NCI-H460 (cell line): ENCODE measurements at regions not wholly inside any gene's neighbourhood (a gene's known extent, or its start where the extent isn't known, plus 50 kb on each side); places are given as distances from the start of the nearest gene placed in this dataset.
"Not testable (repeated sequence)": the region's sequence is repeated elsewhere in the genome, so short reads cannot be mapped to it uniquely, and the experiment has no call there.

Experiments used
- DNase-seq: peaks from one replicate; pipeline ENCODE4 v3.0.0-alpha.2; 2016; ENCODE audit warnings: low read depth; ENCODE audit errors: extremely low read depth

GRCh38 chr17:31721291-31722025, 137.6 kb downstream of the COPRS start:
- no peak for DNase-seq

GRCh38 chr17:31717251-31717650, 141.8 kb downstream of the COPRS start:
- DNase-seq, result not testable (repeated sequence)

DNA sequence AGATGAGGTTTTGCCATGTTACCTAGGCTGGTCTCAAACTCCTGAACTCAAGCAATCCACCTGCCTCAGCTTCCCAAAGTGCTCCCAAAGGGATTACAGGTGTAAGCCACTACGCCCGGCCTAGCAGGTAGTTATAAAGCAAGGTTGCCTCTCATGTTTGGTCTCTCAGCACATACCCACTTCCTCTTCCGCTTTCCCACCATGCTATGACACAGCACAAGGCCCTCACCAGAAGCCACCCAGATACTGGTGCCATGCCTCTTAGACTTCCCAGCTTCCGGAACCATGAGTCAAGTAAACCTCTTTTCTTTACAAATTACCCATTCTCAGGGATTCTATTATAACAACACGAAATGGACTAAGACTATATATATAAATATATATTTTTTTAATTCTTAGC, 143.6 kb downstream of the COPRS start:
- DNase-seq, result no peak

DNA sequence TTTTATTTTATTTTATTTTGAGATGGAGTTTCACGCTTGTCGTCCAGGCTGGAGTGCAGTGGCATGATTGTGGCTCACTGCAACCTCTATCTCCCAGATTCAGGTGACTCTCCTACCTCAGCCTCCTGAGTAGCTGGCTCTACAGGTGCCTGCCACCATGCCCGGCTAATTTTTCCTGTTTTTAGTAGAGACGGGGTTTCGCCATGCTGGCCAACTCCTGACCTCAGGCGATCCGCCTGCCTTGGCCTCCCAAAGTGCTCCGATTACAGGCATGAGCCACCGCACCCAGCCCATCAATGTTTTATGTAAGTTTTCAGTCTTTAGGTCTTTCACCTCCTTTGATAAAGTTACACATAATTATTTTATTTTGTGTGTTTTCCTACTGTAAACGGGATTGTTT, 154.6 kb downstream of the COPRS start:
- DNase-seq, result no peak

DNA sequence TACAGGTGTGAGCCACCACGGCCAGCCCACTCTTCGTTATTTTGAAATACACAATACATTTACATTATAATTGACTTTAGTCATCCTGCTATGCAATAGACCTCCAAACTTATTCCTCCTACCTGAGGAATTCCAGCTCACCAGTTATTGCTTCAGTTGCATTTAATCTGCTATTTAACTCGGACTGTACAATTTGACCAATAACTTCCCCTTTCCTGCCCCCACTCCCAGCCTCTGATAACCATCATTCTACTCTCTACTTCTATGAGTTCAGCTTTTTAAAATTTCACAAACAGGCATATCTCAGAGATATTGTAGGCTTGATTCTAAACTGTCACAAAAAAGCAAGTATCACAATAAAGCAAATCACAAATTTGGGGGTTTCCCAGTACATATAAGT, 157.0 kb downstream of the COPRS start:
- DNase-seq, result no peak

- no peak for DNase-seq
Measured at GRCh38 chr17:31700973-31701372, 158.1 kb downstream of the COPRS start.

DNA sequence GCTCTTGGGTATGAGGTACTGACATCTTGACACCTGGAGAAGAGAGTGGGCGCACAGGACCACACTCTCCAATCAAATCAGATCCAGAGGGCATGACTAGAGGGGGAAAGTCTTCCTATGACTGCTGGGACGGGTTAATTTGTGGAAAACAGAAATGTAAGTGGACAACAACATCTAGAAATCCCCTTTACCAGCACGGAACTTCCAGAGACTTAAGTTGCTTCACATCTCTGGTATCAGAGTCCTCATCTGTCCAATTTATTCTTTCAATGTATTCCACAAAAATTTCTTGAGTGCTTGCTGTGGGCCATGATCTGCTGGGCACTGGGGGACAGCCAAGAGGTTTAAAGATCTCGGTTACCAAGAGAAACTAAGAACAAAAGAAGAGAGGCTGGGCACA, 159.2 kb downstream of the COPRS start:
- no peak for DNase-seq

- DNase-seq, result no peak
Measured at GRCh38 chr17:31699281-31699680, 159.8 kb downstream of the COPRS start.

DNA sequence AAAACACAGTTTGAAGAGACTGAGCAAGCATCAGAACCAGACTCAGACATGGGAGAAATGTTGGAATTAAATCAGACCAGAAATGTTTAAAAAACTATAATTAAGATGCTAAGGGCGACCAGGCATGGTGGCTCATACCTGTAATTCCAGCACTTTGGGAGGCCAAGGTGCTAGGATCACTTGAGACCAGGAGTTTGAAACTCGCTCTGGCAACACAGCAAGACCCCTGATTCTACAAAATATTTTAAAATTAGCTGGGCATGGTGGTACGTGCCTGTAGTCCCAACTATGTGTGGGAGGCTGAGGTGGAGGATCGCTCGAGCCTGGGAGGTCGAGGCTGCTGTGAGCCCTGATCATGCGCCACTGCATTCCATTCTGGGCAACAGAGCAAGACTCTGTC, 160.3 kb downstream of the COPRS start:
- DNase-seq, result no peak

- DNase-seq, result no peak
Measured at GRCh38 chr17:31697838-31698237, 161.2 kb downstream of the COPRS start.

DNA sequence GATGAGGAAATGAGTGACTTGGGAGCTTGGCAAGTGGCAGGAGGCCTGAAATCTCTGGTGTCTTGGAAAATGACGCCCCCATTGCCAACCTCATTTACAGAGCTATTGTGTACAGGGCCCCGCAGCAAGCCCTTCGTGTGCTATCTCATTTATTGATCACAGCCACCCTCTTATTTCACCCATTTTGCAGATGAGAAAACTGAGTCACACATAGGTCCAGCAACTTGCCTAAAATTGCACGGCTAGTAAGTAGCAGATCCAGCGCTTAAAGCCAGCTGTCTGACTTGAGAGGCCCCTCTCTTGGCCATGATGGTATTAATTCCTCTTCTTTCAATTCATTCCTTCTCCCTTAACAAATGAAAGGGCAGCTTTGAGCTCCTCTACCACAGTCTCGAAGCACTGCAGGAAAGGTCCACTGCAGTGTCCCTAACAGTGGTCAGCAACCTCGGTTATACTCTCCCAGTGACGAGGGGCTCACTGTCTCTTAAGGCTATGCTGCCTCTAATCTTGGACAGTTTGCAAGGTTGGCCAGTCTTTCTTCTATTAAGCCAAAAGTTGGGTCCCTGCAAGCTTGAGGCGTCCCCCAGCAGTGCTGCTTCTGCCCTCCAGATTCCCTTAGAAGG, 162.2 kb downstream of the COPRS start:
- no peak for DNase-seq

DNA sequence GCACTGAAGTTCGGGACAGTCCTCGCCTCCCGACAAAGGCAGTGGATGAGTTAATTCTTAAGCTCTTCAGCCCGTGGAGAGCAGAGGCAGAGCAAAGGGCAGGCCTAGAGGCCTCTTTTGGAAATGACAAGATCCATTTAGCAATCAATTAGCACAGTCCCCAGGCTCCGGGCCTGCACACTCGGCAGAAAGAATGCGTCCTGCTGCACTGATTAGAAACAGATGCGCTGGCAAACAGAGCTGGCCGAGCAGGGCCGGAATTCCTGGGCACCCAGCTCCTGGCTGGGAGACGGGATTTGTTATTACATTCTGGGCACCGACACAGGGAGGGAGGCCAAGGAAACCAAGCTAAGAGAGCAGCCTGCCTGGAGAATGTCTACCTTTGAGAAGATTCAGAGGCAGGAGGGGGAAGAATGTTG, 162.9 kb downstream of the COPRS start:
- DNase-seq, result no peak

- DNase-seq, result no peak
Measured at GRCh38 chr17:31695456-31696090, 163.5 kb downstream of the COPRS start.

GRCh38 chr17:31693433-31694220, 165.4 kb downstream of the COPRS start:
- DNase-seq, result no peak

- no peak for DNase-seq
Measured at GRCh38 chr17:31692632-31693031, 166.4 kb downstream of the COPRS start.

- no peak for DNase-seq
Measured at GRCh38 chr17:31692027-31692426, 167.0 kb downstream of the COPRS start.

DNA sequence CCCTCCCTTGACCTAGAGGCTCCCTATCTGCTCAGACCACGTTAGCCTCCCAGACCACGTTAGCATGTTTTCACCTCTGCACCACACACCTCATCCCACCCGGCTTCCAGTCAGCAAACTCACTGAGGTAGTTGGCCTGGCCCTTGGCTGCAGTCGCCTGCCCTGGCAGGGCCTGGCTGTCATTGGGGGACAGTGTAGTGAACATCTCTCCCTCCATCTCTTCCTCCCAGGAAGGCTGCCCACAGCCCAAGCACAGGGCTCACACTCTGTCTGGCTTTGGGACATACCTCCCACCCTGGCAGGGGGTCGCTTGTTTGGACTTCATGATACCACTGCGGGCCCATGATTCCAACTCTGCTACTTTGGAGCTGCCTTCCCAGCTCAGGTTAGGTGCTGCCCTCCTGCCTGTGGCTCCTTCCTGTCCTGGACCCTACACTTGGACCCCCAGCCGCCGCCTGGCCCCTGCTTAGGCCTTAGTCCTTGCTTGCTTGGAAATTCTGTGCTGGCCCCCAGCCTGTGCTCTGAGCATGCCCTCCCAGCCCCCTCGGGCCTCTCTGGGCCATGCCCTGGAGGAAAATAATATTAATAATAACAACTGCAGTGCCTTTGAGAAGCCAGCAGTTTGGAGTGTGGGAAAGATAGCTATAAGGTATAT, 167.7 kb downstream of the COPRS start:
- no peak for DNase-seq

- DNase-seq, result no peak
Measured at GRCh38 chr17:31690151-31690551, 168.9 kb downstream of the COPRS start.

DNA sequence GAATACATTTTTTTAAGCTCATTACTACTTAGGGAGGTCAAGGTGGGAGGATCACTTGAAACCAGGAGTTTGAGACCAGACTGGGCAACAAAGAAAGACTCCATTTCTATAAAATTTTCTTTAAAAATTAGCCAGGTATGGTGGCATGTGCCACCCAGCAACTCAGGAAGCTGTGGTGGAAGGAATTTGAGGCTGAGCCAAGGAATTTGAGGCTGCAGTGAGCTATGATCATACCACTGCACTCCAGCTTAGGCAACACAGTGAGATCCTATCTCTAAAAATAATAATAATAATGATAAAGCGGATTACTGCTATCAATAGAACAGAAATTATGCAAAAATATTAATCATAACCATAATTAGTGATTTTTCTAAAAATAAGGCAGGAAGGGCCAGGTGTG, 170.3 kb downstream of the COPRS start:
- no peak for DNase-seq

DNA sequence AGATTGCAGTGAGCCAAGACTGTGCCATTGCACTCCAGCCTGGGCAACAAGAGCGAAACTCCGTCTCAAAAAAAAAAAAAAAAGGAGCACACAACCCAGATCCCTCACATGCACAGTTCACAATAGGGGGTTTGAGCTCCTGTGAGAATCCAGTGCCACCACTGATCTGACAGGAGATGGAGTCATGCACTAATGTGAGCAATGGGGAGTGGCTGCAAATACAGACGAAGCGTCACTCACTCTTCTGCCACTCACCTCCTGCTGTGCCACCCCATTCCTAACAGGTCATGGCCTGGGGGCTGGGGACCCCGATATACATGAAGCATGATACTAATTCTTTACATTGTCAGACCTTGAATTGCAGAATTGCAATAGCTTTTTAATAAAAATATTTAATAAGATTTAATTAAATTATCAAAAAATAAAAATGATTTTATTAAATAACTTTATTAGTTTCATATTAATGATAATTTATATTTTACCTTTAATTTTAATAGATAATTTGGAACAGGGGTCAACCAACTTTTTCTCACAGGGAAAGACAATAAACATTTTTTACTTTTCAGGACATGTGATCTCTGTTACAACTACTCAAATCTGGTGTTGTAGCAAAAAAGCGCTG, 171.4 kb downstream of the COPRS start:
- no peak for DNase-seq
